Activated naive CD4-positive, alpha-beta T cell treated with anti-CD3 and anti-CD28 coated beads for 36 hours (primary cell): ENCODE measurements at regions not wholly inside any gene's neighbourhood (a gene's known extent, or its start where the extent isn't known, plus 50 kb on each side); places are given as distances from the start of the nearest gene placed in this dataset.

Experiments
- CTCF ChIA-PET: fragments of 350-600 bp; sonication (Branson Sonifier 250); formaldehyde crosslinking; loops from one replicate; lab custom pipeline; 2021; ENCODE audit warnings: antibody characterized with exemption; lab: Charles Lee
- DNase-seq: peaks from one replicate; pipeline ENCODE4 v3.0.0-alpha.2; 2020
- H3K27ac Mint-ChIP-seq: one replicate; pipeline ENCODE4 v1.8.0; 2021; ENCODE audit warnings: mild to moderate bottlenecking, mixed read lengths
- H3K27me3 Mint-ChIP-seq: one replicate; pipeline ENCODE4 v1.8.0; 2021; ENCODE audit warnings: low read depth, mixed read lengths
- H3K36me3 Mint-ChIP-seq: one replicate; pipeline ENCODE4 v1.8.0; 2021; ENCODE audit warnings: low read depth, mixed read lengths
- H3K4me1 Mint-ChIP-seq: one replicate; pipeline ENCODE4 v1.8.0; 2021; ENCODE audit warnings: low read depth, mixed read lengths
- H3K4me3 Mint-ChIP-seq: one replicate; pipeline ENCODE4 v1.8.0; 2021; ENCODE audit warnings: mild to moderate bottlenecking, moderate library complexity, mixed read lengths
- H3K9me3 Mint-ChIP-seq: one replicate; pipeline ENCODE4 v1.8.0; 2021; ENCODE audit warnings: mixed read lengths
- intact Hi-C: fragments of 100-400 bp; cut with micrococcal nuclease; formaldehyde crosslinking; loops from one replicate; pipeline ENCODE4 v1.15.1; 2023

DNA sequence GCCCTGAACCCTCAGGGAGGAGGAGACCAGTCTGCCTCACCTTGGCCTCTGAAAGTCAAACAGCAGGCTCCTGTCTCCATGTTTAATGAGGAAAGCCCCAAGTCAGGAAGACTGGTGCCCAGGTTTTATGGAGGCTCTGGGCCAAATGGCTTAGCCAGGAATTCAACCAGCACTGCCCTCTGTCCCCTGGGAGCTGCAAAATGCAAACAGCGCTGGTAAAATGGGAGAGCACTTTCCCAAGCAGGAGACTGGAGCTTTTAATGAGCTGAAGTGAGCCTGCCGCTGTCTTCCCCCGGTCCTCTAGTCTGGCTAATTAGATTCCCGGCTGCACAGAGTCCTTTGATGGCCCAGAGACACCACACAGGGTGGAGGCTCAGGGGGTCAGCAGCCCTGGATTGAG is 276.0 kb upstream of the TRIB2 start:
- no peaks in the 10 kb centered on the region for H3K9me3 Mint-ChIP-seq
- H3K27me3 Mint-ChIP-seq = no peaks in the 10 kb centered on the region
- intact Hi-C loops = no loop called here
- CTCF ChIA-PET = interaction anchor here (1.4 kb wide), 1 partner anchor 62 kb away, joined by 3 read pairs; no protein-coding TSS in a partner anchor
- H3K4me3 Mint-ChIP-seq = no peak overlapping the region
- no peak for DNase-seq
- H3K27ac Mint-ChIP-seq = no peak overlapping the region
- no peaks in the 10 kb centered on the region for H3K36me3 Mint-ChIP-seq
- peaks cover 32% of the 10 kb centered on the region for H3K4me1 Mint-ChIP-seq

DNA sequence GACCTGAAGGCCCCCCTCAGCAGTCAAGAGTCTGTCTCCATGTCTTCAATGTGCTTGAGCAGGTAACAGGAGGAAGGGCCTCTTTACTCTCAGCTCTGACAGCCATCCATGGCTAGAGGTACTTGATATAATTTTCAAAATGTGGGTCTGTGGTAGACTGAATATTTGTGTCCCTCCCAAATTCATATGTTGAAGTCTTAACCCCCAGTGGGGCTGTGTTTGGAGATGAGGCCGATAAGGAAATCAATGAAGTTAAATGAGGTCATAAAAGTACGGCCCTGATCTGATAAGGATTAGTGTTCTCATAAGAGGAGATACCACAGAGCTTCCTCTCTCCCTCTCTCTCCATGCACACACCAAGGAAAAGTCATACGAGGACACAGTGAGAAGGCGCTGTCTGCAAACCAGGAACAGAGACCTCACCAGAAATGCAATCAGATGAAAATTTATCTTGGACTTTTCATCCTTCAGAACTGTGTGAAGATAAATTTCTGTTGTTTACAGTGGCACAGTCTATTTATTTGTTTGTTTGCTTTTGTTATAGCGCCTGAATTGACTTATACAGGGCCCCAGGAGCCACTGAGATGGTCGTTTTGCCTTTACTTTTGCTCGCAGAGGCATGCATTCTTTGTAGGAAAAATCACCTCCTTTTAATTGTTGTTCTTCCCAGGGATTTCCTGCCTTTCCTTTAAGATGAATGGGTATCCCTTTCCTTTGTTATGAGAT is 274.8 kb upstream of the TRIB2 start:
- Mint-ChIP-seq H3K36me3 (no peaks in the 10 kb centered on the region), H3K4me1 (peaks cover 21% of the 10 kb centered on the region), H3K9me3 (peaks cover 2% of the 10 kb centered on the region), H3K27ac (no peak overlapping the region), H3K27me3 (no peaks in the 10 kb centered on the region), H3K4me3 (no peak overlapping the region)
- CTCF ChIA-PET = interaction anchor here (0.7 to 1.4 kb wide), 4 partner anchors 61 to 793 kb away, joined by 3 to 4 read pairs (median 3); no protein-coding TSS in a partner anchor
- DNase-seq = no peak
- intact Hi-C loops = loop anchor here (1.0 kb wide), 1 partner anchor 14 kb away; no protein-coding TSS in a partner anchor

DNA sequence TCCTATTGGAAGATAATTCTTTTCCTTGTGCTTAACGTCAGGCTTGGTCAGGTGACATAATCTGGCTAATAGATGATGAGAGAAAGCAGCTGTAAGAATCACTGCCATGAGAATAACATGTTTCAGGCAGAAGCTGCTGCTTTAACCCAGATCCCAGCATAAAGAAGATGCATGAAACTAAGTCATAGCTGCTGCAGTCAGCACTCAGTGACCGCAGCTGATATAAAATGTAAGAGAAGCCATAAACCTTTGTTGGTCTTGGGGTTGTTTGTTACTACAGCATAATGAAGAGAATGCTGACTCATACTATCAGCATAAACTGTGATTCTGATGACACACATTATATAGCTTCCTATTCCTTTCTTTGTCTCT is 274.3 kb upstream of the TRIB2 start:
- intact Hi-C loops = loop anchor here (1.0 kb wide), 1 partner anchor 14 kb away; no protein-coding TSS in a partner anchor
- Mint-ChIP-seq H3K9me3 (peaks cover 2% of the 10 kb centered on the region), H3K27me3 (no peaks in the 10 kb centered on the region), H3K27ac (no peak overlapping the region), H3K36me3 (no peaks in the 10 kb centered on the region), H3K4me3 (no peak overlapping the region), H3K4me1 (peaks cover 16% of the 10 kb centered on the region)
- CTCF ChIA-PET = interaction anchor here (0.7 to 0.8 kb wide), 3 partner anchors 274 to 792 kb away, joined by 3 to 4 read pairs (median 3); no protein-coding TSS in a partner anchor
- no peak for DNase-seq

DNA sequence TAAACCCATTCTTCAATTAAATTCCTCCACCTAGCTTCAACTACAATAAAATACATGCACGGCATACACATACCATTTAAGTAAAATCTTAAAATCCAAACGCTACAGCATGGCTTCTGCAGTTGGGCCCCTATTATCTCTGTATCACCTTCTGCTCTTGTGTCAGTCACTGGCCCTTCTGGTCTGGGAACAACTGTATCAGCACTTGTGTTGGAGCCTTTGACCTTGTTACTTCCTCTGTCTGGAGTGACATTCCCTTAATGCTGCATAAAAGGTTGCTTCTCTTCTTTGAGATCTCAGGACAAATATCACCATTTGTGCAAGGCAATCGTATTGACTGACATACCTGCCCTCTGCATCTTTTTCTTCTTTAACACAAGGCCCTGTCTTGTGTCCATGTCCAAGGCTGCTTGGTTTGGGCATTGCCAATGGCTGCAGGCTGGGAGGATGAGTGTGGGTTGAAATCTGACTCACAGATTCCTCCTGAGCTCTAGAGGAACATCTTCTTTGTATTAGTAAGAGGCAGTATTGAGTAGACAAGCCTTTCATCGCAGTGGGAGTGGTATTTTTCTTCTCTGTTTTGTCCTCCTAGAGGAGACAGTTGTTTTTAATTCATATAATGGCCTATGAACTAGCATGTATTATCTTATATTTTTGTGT is 267.8 kb upstream of the TRIB2 start:
- intact Hi-C loops = no loop called here
- CTCF ChIA-PET = interaction anchor here (0.6 kb wide), 1 partner anchor 222 kb away, joined by 4 read pairs; no protein-coding TSS in a partner anchor
- H3K27ac Mint-ChIP-seq = no peak overlapping the region
- H3K27me3 Mint-ChIP-seq = no peaks in the 10 kb centered on the region
- no peaks in the 10 kb centered on the region for H3K36me3 Mint-ChIP-seq
- DNase-seq = peak; percentile 30
- H3K4me1 Mint-ChIP-seq = peaks cover 25% of the 10 kb centered on the region
- H3K9me3 Mint-ChIP-seq = peaks cover 2% of the 10 kb centered on the region
- no peak overlapping the region for H3K4me3 Mint-ChIP-seq

DNA sequence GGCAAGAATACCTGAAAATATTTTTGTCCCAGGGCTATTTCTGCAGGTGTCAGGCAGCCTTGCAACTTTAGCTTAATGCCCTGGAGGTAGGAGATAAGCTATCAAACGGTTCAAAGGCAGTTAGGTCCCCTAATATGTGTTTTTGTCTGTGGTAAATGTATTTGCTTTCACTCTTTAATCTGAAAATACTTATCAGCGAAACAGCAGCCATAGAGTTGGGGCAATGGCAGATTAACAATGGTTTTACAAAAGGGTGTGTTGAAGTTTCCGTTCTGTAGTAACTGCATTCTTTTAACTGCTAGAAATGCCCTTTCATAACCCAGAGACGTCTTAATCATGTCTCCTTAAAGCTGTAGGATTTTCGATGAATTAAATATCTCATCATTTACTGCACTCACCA is 265.0 kb upstream of the TRIB2 start:
- Mint-ChIP-seq H3K4me1 (peaks cover 36% of the 10 kb centered on the region), H3K9me3 (peaks cover under 1% of the 10 kb centered on the region), H3K27ac (no peak overlapping the region), H3K27me3 (no peaks in the 10 kb centered on the region), H3K36me3 (no peaks in the 10 kb centered on the region), H3K4me3 (peak overlapping the region; percentile 52)
- no peak for DNase-seq
- CTCF ChIA-PET = interaction anchor here (0.5 to 1.2 kb wide), 4 partner anchors 28 to 732 kb away, joined by 3 read pairs; no protein-coding TSS in a partner anchor
- intact Hi-C loops = loop anchor here (2.0 kb wide), 1 partner anchor 39 kb away; no protein-coding TSS in a partner anchor

DNA sequence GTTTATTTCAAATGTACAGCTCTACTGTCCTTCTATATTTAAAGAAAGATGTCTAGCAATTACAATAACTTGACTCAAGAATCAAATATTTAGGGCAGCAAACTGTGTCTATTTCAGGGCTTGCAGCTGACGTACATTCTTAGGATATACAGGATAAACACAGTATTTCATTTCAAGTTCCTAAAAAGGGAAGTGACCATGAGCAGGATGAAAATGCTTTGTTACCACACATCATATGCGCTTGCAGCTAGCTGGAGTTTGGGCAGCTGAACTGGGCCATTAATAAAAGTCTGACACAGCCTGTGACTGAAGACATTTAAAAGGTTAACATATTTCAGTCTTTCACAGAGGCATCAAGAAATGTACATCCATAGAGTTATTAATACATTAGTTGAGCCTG is 264.6 kb upstream of the TRIB2 start:
- CTCF ChIA-PET = interaction anchor here (0.5 to 1.2 kb wide), 6 partner anchors 28 to 733 kb away, joined by 3 read pairs; no protein-coding TSS in a partner anchor
- intact Hi-C loops = loop anchor here (2.0 kb wide), 1 partner anchor 39 kb away; no protein-coding TSS in a partner anchor
- DNase-seq = no peak
- Mint-ChIP-seq H3K9me3 (no peaks in the 10 kb centered on the region), H3K27ac (no peak overlapping the region), H3K4me3 (peak overlapping the region; percentile 52), H3K27me3 (no peaks in the 10 kb centered on the region), H3K36me3 (no peaks in the 10 kb centered on the region), H3K4me1 (peaks cover 41% of the 10 kb centered on the region)

DNA sequence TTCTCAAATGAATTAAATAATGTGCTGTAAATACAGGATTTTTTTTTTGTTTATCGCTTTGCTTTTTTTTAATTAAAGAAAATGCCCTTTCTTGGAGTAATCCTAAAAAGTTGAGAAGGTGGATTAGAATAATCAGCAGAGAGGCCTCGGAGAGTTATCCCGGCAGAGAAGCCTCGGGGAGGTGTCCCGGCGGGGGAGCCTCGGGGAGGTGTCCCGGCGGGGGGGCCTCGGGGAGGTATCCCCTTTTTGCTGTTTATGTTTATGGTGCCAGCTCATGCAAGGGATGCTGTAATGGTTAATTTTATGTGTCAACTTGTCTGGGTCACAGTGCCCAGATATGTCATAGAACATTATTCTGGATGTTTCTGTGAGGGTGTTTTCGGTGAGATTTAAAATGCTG is 263.0 kb upstream of the TRIB2 start:
- CTCF ChIA-PET = interaction anchor here (1.2 kb wide), 1 partner anchor 262 kb away, joined by 6 read pairs; no protein-coding TSS in a partner anchor

DNA sequence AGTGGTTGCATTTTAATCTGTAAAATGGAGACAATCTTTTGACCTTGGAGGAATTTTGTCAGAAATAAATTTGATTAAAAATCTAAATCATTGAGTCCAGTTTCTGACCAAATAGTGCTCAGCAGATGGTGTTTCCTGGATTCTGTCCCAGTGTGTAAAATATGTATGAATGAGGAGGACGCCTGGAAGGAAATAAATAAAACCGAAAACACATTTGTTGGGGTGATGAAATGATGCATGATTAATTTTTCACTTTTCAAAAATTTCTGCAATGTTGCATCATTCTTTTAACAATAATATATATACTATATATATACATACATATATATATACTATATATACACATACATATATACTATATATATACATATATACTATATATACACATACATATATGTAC is 261.1 kb upstream of the TRIB2 start:
- intact Hi-C loops = loop anchor here (1.0 to 2.0 kb wide), 4 partner anchors 13 to 100 kb away; no protein-coding TSS in a partner anchor
- no peaks in the 10 kb centered on the region for H3K9me3 Mint-ChIP-seq
- DNase-seq = no peak
- H3K4me1 Mint-ChIP-seq = peaks cover 39% of the 10 kb centered on the region
- no peaks in the 10 kb centered on the region for H3K27me3 Mint-ChIP-seq
- CTCF ChIA-PET = no interaction called here
- no peak overlapping the region for H3K27ac Mint-ChIP-seq
- H3K4me3 Mint-ChIP-seq = no peak overlapping the region
- no peaks in the 10 kb centered on the region for H3K36me3 Mint-ChIP-seq

More for the DNA sequence above, 263.0 kb upstream of the TRIB2 start:
- no peak for DNase-seq
- Mint-ChIP-seq H3K27me3 (no peaks in the 10 kb centered on the region), H3K4me3 (no peak overlapping the region), H3K27ac (no peak overlapping the region), H3K9me3 (no peaks in the 10 kb centered on the region), H3K4me1 (peaks cover 48% of the 10 kb centered on the region), H3K36me3 (no peaks in the 10 kb centered on the region)
- intact Hi-C loops = loop anchor here (2.0 kb wide), 1 partner anchor 41 kb away; no protein-coding TSS in a partner anchor

DNA sequence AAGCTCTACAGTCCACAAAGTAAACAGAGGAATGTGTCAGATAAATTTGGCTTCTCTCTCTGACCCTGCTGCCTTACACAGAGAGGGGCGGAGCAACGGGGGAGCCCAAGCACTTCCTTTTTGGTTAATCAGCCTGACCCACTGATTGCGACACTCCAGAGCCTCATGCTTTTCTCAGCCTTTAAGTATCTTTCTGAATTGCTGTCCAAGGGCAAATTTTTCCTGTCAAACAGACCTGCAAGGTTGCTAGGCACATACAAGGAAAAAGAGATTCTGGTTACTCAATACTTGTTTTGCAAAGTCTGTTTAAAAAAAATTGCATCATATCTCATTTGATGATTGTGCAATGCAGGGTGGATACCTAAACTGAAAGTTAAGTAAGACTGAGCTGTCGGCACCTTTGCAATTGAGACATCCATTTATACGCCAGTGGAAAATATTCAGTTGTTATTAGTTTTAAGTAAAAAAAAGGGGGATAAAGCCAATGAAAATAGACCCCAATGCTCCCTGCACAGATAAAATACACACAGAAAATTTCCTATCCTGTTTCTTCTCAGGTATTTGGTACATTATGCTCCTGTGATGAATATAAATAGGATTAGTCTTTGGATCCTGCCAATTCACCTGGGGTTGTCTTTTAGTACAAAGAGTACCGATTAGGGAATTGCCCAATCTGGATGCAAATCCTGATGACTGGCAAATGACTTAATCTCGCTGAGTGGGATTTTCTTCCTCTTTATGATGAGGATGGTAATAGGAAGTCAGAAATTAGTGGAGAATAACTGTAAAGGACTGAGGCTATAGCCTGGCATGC is 260.2 kb upstream of the TRIB2 start:
- Mint-ChIP-seq H3K27me3 (no peaks in the 10 kb centered on the region), H3K36me3 (no peaks in the 10 kb centered on the region), H3K4me1 (peaks cover 36% of the 10 kb centered on the region), H3K4me3 (peak overlapping the region; percentile 63), H3K9me3 (no peaks in the 10 kb centered on the region), H3K27ac (peak overlapping the region; percentile 86)
- CTCF ChIA-PET = no interaction called here
- peak; percentile 79 for DNase-seq
- intact Hi-C loops = loop anchor here (1.0 to 2.0 kb wide), 4 partner anchors 14 to 99 kb away; no protein-coding TSS in a partner anchor

DNA sequence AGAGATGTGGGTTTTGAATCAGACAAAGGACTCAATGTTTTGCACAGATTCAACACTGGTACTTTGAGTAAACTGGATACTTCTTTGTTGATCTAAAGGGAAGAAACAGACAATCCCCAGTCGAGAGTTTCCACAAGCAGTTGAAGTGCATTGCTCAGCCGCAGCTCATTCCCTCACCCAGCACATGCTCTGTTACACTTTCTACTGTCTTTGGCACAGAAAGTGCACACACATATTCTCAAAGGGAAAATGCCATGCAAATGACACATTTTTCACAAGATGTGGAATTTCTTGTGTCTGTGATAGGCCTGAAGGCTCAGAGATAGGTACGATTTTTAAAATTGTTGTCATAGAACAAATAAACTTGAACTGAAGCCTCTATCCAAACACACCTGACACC is 258.9 kb upstream of the TRIB2 start:
- no peak overlapping the region for H3K4me3 Mint-ChIP-seq
- H3K36me3 Mint-ChIP-seq = no peaks in the 10 kb centered on the region
- intact Hi-C loops = loop anchor here (2.0 kb wide), 1 partner anchor 35 kb away; no protein-coding TSS in a partner anchor
- no peak overlapping the region for H3K27ac Mint-ChIP-seq
- DNase-seq = no peak
- peaks cover 24% of the 10 kb centered on the region for H3K4me1 Mint-ChIP-seq
- no peaks in the 10 kb centered on the region for H3K27me3 Mint-ChIP-seq
- no peaks in the 10 kb centered on the region for H3K9me3 Mint-ChIP-seq
- CTCF ChIA-PET = interaction anchor here (0.6 kb wide), 1 partner anchor 90 kb away, joined by 4 read pairs; no protein-coding TSS in a partner anchor

DNA sequence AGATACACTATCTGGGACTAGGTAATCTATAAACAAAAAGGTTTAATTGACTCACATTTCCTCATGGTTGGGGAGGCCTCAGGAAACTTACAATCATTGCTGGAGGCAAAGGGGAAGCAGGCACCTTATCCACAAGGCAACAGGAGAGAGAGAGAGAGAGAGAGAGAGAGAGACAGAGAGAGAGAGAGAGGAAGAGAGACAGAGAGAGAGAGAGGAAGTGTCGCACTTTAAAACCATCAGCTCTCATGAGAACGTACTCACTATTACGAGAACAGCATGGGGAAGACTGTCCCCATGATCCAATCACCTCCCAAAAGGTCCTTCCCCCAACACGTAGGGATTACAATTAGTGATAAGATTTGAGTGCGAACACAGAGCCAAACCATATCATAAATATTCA is 253.5 kb upstream of the TRIB2 start:
- intact Hi-C loops = no loop called here
- no peak overlapping the region for H3K4me3 Mint-ChIP-seq

More for the DNA sequence above, 253.5 kb upstream of the TRIB2 start:
- Mint-ChIP-seq H3K27ac (peak overlapping the region; percentile 5), H3K27me3 (no peaks in the 10 kb centered on the region), H3K4me1 (peaks cover 10% of the 10 kb centered on the region), H3K9me3 (peaks cover 1% of the 10 kb centered on the region), H3K36me3 (no peaks in the 10 kb centered on the region)
- CTCF ChIA-PET = interaction anchor here (0.7 to 1.0 kb wide), 2 partner anchors 544 to 783 kb away, joined by 3 read pairs; no protein-coding TSS in a partner anchor
- DNase-seq = no peak
